ENCODE measurements at regions not wholly inside any gene's neighbourhood (a gene's known extent, or its start where the extent isn't known, plus 50 kb on each side); places are given as distances from the start of the nearest gene placed in this dataset.

- DNase-seq: no peak
Observed at GRCh38 chr10:130407052-130407451, 270.9 kb downstream of the GLRX3 start.

GRCh38 chr10:130409331-130409730 is 273.1 kb downstream of the GLRX3 start:
- no peak for DNase-seq

GRCh38 chr10:130409931-130410330 is 273.7 kb downstream of the GLRX3 start:
- no peak for DNase-seq

- no peak for DNase-seq
Observed at GRCh38 chr10:130411496-130412085, 275.4 kb downstream of the GLRX3 start.

GRCh38 chr10:130412317-130412716 is 276.1 kb downstream of the GLRX3 start:
- no peak for DNase-seq

GRCh38 chr10:130416334-130417150 is 280.4 kb downstream of the GLRX3 start:
- DNase-seq: no peak

- DNase-seq: no peak
Observed at GRCh38 chr10:130418731-130419130, 282.5 kb downstream of the GLRX3 start.

- no peak for DNase-seq
Observed at GRCh38 chr10:130421909-130422308, 285.7 kb downstream of the GLRX3 start.

GRCh38 chr10:130422366-130423324 is 286.5 kb downstream of the GLRX3 start:
- no peak for DNase-seq

- no peak for DNase-seq
Observed at GRCh38 chr10:130423455-130424305, 287.5 kb downstream of the GLRX3 start.

- DNase-seq: no peak
Observed at GRCh38 chr10:130424418-130424817, 288.2 kb downstream of the GLRX3 start.

GRCh38 chr10:130425169-130425568 is 289.0 kb downstream of the GLRX3 start:
- no peak for DNase-seq

GRCh38 chr10:130425881-130426435 is 289.8 kb downstream of the GLRX3 start:
- DNase-seq: no peak

GRCh38 chr10:130427216-130427722 is 291.1 kb downstream of the GLRX3 start:
- no peak for DNase-seq

GRCh38 chr10:130428936-130429335 is 292.7 kb downstream of the GLRX3 start:
- DNase-seq: no peak

GRCh38 chr10:130429809-130430208 is 293.6 kb downstream of the GLRX3 start:
- no peak for DNase-seq

- DNase-seq: no peak
Observed at GRCh38 chr10:130430291-130430690, 294.1 kb downstream of the GLRX3 start.

- no peak for DNase-seq
Observed at GRCh38 chr10:130430852-130431704, 294.9 kb downstream of the GLRX3 start.

GRCh38 chr10:130432271-130432670 is 296.1 kb downstream of the GLRX3 start:
- DNase-seq: no peak

GRCh38 chr10:130432850-130433249 is 296.7 kb downstream of the GLRX3 start:
- no peak for DNase-seq
